ENCODE measurements at regions not wholly inside any gene's neighbourhood (a gene's known extent, or its start where the extent isn't known, plus 50 kb on each side); places are given as distances from the start of the nearest gene placed in this dataset.

- Histone ChIP-seq H4K20me1 (ENCODE audit: insufficient read depth, low read length, poor library complexity, severe bottlenecking) (no peaks in the 10 kb centered on the region), H3K27me3 (ENCODE audit: insufficient read depth, low read length, poor library complexity, severe bottlenecking) (peaks cover 84% of the 10 kb centered on the region), H3K36me3 (ENCODE audit: insufficient read depth, low read length) (no peaks in the 10 kb centered on the region), H3K4me1 (ENCODE audit: insufficient read depth, low read length, poor library complexity, severe bottlenecking) (no peaks in the 10 kb centered on the region), H3F3A (ENCODE audit: low read depth) (no peaks in the 10 kb centered on the region), H3K4me3 (ENCODE audit: low read length, poor library complexity, severe bottlenecking) (no peak overlapping the region), H3K9ac (ENCODE audit: low read depth, low read length, poor library complexity, severe bottlenecking) (no peak overlapping the region), H3K9me2 (replicated peaks; ENCODE audit: low read depth, low read length) (no peaks in the 10 kb centered on the region), H3K79me2 (ENCODE audit: insufficient read depth, low read length) (no peaks in the 10 kb centered on the region), H3K4me2 (ENCODE audit: low read depth, low read length, poor library complexity, severe bottlenecking) (no peak overlapping the region), H3K9me3 (ENCODE audit: insufficient read depth, low read depth, low read length) (no peaks in the 10 kb centered on the region), H2AFZ (ENCODE audit: low read length) (no peak overlapping the region)
- TF ChIP-seq EZH2phosphoT487 (IDR thresholded peaks at IDR 0.05; ENCODE audit: borderline replicate concordance), result no peak
- TF ChIP-seq CTCF (conservative IDR thresholded peaks at IDR 0.05; ENCODE audit: low read length), result no peak
These were observed 899.0 kb upstream of the NR2F2 start for GRCh38 chr15:95431518-95431917.

GRCh38 chr15:95432878-95433405 lies 897.6 kb upstream of the NR2F2 start:
- peaks cover 95% of the 10 kb centered on the region for H3K27me3 ChIP-seq (ENCODE audit: insufficient read depth, low read length, poor library complexity, severe bottlenecking)
- no peaks in the 10 kb centered on the region for H3K36me3 ChIP-seq (ENCODE audit: insufficient read depth, low read length)
- no peaks in the 10 kb centered on the region for H3K4me1 ChIP-seq (ENCODE audit: insufficient read depth, low read length, poor library complexity, severe bottlenecking)
- no peak overlapping the region for H2AFZ ChIP-seq (ENCODE audit: low read length)
- H3F3A ChIP-seq (ENCODE audit: low read depth), result no peaks in the 10 kb centered on the region
- no peaks in the 10 kb centered on the region for H3K9me3 ChIP-seq (ENCODE audit: insufficient read depth, low read depth, low read length)
- H3K4me2 ChIP-seq (ENCODE audit: low read depth, low read length, poor library complexity, severe bottlenecking), result no peak overlapping the region
- no peaks in the 10 kb centered on the region for H4K20me1 ChIP-seq (ENCODE audit: insufficient read depth, low read length, poor library complexity, severe bottlenecking)
- no peaks in the 10 kb centered on the region for H3K9me2 ChIP-seq (replicated peaks; ENCODE audit: low read depth, low read length)
- no peak overlapping the region for H3K4me3 ChIP-seq (ENCODE audit: low read length, poor library complexity, severe bottlenecking)
- H3K79me2 ChIP-seq (ENCODE audit: insufficient read depth, low read length), result no peaks in the 10 kb centered on the region
- H3K9ac ChIP-seq (ENCODE audit: low read depth, low read length, poor library complexity, severe bottlenecking), result no peak overlapping the region
- TF ChIP-seq EZH2phosphoT487 (IDR thresholded peaks at IDR 0.05; ENCODE audit: borderline replicate concordance) (no peak), CTCF (conservative IDR thresholded peaks at IDR 0.05; ENCODE audit: low read length) (no peak)

- no peaks in the 10 kb centered on the region for H3K4me1 ChIP-seq (ENCODE audit: insufficient read depth, low read length, poor library complexity, severe bottlenecking)
- no peaks in the 10 kb centered on the region for H3K79me2 ChIP-seq (ENCODE audit: insufficient read depth, low read length)
- no peak overlapping the region for H2AFZ ChIP-seq (ENCODE audit: low read length)
- TF ChIP-seq EZH2phosphoT487 (IDR thresholded peaks at IDR 0.05; ENCODE audit: borderline replicate concordance), result no peak
- H3K9me2 ChIP-seq (replicated peaks; ENCODE audit: low read depth, low read length), result no peaks in the 10 kb centered on the region
- no peaks in the 10 kb centered on the region for H3K36me3 ChIP-seq (ENCODE audit: insufficient read depth, low read length)
- no peaks in the 10 kb centered on the region for H3K9me3 ChIP-seq (ENCODE audit: insufficient read depth, low read depth, low read length)
- H3K27me3 ChIP-seq (ENCODE audit: insufficient read depth, low read length, poor library complexity, severe bottlenecking), result peaks cover 100% of the 10 kb centered on the region
- H3F3A ChIP-seq (ENCODE audit: low read depth), result no peaks in the 10 kb centered on the region
- no peak overlapping the region for H3K4me2 ChIP-seq (ENCODE audit: low read depth, low read length, poor library complexity, severe bottlenecking)
- no peak overlapping the region for H3K9ac ChIP-seq (ENCODE audit: low read depth, low read length, poor library complexity, severe bottlenecking)
- H4K20me1 ChIP-seq (ENCODE audit: insufficient read depth, low read length, poor library complexity, severe bottlenecking), result no peaks in the 10 kb centered on the region
- H3K4me3 ChIP-seq (ENCODE audit: low read length, poor library complexity, severe bottlenecking), result no peak overlapping the region
These were observed 890.6 kb upstream of the NR2F2 start for GRCh38 chr15:95439922-95440376.

- H3F3A ChIP-seq (ENCODE audit: low read depth), result no peaks in the 10 kb centered on the region
- H3K4me1 ChIP-seq (ENCODE audit: insufficient read depth, low read length, poor library complexity, severe bottlenecking), result no peaks in the 10 kb centered on the region
- H2AFZ ChIP-seq (ENCODE audit: low read length), result no peak overlapping the region
- H3K9me2 ChIP-seq (replicated peaks; ENCODE audit: low read depth, low read length), result no peaks in the 10 kb centered on the region
- TF ChIP-seq CTCF (conservative IDR thresholded peaks at IDR 0.05; ENCODE audit: low read length) (no peak), EZH2phosphoT487 (IDR thresholded peaks at IDR 0.05; ENCODE audit: borderline replicate concordance) (no peak)
- H4K20me1 ChIP-seq (ENCODE audit: insufficient read depth, low read length, poor library complexity, severe bottlenecking), result peaks cover 5% of the 10 kb centered on the region
- H3K79me2 ChIP-seq (ENCODE audit: insufficient read depth, low read length), result no peaks in the 10 kb centered on the region
- H3K4me3 ChIP-seq (ENCODE audit: low read length, poor library complexity, severe bottlenecking), result no peak overlapping the region
- no peak overlapping the region for H3K9ac ChIP-seq (ENCODE audit: low read depth, low read length, poor library complexity, severe bottlenecking)
- H3K27me3 ChIP-seq (ENCODE audit: insufficient read depth, low read length, poor library complexity, severe bottlenecking), result peaks cover 100% of the 10 kb centered on the region
- H3K36me3 ChIP-seq (ENCODE audit: insufficient read depth, low read length), result no peaks in the 10 kb centered on the region
- H3K9me3 ChIP-seq (ENCODE audit: insufficient read depth, low read depth, low read length), result no peaks in the 10 kb centered on the region
- H3K4me2 ChIP-seq (ENCODE audit: low read depth, low read length, poor library complexity, severe bottlenecking), result no peak overlapping the region
These were observed 889.8 kb upstream of the NR2F2 start for GRCh38 chr15:95440712-95441111.
